Fibroblast of villous mesenchyme (primary cell): ENCODE measurements at regions not wholly inside any gene's neighbourhood (a gene's known extent, or its start where the extent isn't known, plus 50 kb on each side); places are given as distances from the start of the nearest gene placed in this dataset.

Experiments used
- DNase-seq: peaks from one replicate; pipeline ENCODE4 v3.0.0-alpha.2; 2010; ENCODE audit warnings: low read depth
- H3K4me3 ChIP-seq: 2 replicates; pipeline ENCODE4 v1.5.1; 2011; ENCODE audit warnings: low read depth, mild to moderate bottlenecking, low read length
- CTCF ChIP-seq: IDR thresholded peaks from 2 replicates; pipeline ENCODE4 v1.5.1; 2012; ENCODE audit warnings: low read depth, mild to moderate bottlenecking, low read length; ENCODE audit not compliant: insufficient read depth

DNA sequence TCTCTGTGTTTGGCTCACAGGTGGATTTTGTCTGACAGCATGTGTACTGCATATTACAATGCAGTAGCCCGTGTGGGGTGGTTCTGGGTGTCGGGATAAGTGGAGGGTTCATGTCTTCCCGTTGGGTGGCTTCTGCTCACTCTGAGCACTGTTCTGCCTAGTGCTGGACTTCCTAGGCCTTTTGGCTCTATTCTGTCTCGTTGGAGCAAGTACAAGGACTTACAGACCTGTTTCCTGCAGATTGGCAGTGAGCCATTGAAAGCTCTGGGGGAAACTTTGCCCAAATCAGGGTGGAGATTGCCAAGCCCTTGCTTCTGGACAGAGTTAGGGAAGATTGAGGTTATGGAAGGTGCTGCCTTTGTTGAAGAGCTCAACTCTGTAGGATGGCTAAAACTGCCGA is 91.1 kb upstream of the SLC4A4 start:
- no peak for TF ChIP-seq CTCF
- no peak overlapping the region for H3K4me3 ChIP-seq
- no peak for DNase-seq

- H3K4me3 ChIP-seq: no peak overlapping the region
Measured at GRCh38 chr4:71251261-71251660, 87.6 kb upstream of the SLC4A4 start.

DNA sequence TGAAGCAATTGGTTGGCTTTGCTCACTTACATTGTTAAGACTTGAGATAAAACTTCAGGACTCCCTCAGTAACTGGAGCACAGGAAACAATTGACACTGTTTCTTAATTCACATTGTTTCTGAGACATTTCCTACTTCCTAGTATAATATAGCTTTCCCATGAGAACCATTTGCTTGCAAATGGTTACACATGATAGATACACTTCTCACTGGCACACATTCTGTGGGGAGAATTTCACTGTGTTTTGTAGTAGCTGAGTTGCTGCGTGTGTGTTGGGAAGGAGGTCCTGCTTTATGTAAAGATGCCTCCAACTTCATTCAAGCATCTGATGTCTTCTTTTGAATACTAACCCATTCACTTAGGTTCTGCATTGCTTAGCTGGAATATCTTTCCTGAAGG is 85.3 kb upstream of the SLC4A4 start:
- H3K4me3 ChIP-seq: no peak overlapping the region
- TF ChIP-seq CTCF: no peak
- DNase-seq: no peak

More at GRCh38 chr4:71251261-71251660, 87.6 kb upstream of the SLC4A4 start:
- no peak for TF ChIP-seq CTCF
- no peak for DNase-seq

GRCh38 chr4:71254451-71255012 is 84.3 kb upstream of the SLC4A4 start:
- H3K4me3 ChIP-seq: no peak overlapping the region
- no peak for DNase-seq
- TF ChIP-seq CTCF: no peak

DNA sequence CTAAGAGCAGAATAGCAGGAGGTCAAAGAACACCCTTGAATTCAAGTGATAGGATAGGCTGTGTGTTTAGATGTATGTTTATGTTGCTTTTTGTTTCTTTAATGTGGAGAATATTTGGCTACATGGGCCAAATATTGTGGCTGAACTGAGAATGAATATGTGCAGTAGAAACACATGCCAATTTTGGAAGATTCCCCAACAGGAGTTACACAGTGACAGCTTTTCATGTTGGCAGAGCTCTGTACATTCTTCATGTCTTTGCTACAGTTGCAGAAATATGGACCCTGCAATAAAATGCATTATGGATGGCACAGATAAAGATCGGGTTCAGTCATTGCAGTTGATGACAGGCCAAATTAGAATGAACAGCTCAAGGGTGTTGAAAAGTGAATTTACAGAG is 82.8 kb upstream of the SLC4A4 start:
- no peak for DNase-seq
- H3K4me3 ChIP-seq: no peak overlapping the region
- TF ChIP-seq CTCF: no peak

DNA sequence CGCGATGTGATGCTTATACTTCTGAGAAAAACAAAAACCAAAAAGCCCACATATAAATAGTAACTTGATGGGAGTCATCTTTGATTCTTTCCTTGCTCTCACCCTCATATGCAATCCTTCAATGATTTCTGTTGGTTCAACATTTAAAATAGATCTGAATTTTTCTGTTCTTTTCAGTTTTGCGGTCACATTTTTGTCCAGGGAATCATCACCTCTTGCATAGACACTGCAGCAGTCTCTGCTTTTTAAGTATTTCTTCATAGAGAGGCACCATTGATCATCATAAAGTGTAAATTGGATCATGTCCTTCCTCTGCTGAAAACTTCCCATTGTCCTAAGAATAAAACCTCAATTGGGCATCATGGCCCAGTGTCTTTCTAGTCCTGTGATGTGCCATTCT is 81.1 kb upstream of the SLC4A4 start:
- no peak for DNase-seq
- no peak for TF ChIP-seq CTCF
- H3K4me3 ChIP-seq: no peak overlapping the region

GRCh38 chr4:71258323-71258722 is 80.5 kb upstream of the SLC4A4 start:
- no peak for DNase-seq
- no peak for TF ChIP-seq CTCF
- H3K4me3 ChIP-seq: no peak overlapping the region
